ENCODE measurements at regions not wholly inside any gene's neighbourhood (a gene's known extent, or its start where the extent isn't known, plus 50 kb on each side); places are given as distances from the start of the nearest gene placed in this dataset.

DNA sequence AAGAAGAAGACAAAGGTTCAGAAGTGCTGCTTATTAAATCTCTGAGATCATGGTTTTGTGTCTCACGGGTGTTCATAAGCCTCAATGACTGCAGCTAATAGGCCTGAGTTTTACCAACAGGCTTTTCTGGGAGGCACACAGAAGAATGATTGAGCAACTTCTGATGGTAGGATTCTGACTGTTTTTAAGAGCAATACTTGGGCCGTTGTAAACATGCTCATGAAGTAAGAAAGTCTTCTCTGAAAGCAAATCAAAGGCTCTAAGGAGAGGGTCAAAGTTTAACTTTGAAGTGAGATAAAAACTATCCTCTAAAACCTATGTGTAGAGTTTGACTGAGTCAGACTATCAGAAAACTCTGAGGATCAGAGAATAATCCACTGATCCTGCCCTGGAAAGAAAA is 390.9 kb upstream of the DAB2 start:
- Histone ChIP-seq H3K27me3 (ENCODE audit: low read length) (no peaks in the 10 kb centered on the region), H4K20me1 (ENCODE audit: low read length) (no peaks in the 10 kb centered on the region), H3K9ac (ENCODE audit: low read length) (no peak overlapping the region), H3F3A (ENCODE audit: low read length, unreplicated experiment) (no peaks in the 10 kb centered on the region), H3K9me3 (ENCODE audit: low read length) (no peaks in the 10 kb centered on the region), H3K9me2 (replicated peaks; ENCODE audit: low read length) (no peaks in the 10 kb centered on the region), H3K4me2 (ENCODE audit: low read length) (no peak overlapping the region), H3K4me3 (ENCODE audit: low read length) (no peak overlapping the region), H3K4me1 (ENCODE audit: insufficient read depth, low read length) (no peaks in the 10 kb centered on the region), H3K79me2 (ENCODE audit: low read length) (no peaks in the 10 kb centered on the region), H3K36me3 (ENCODE audit: low read depth, low read length) (no peaks in the 10 kb centered on the region), H2AFZ (ENCODE audit: low read length) (no peak overlapping the region), H3K27ac (ENCODE audit: low read length) (no peak overlapping the region)
- TF ChIP-seq EZH2phosphoT487 (IDR thresholded peaks at IDR 0.05; ENCODE audit: borderline replicate concordance, low read length), result no peak
- no peak for TF ChIP-seq CTCF (conservative IDR thresholded peaks at IDR 0.05; ENCODE audit: low read depth, low read length)
- no peak for TF ChIP-seq EZH2 (IDR thresholded peaks at IDR 0.05; ENCODE audit: low read length, unreplicated experiment)
- CTCF ChIA-PET, result no interaction called here
- ATAC-seq (no peak), DNase-seq (no peak)
- intact Hi-C loops (cut with micrococcal nuclease), result no loop called here
- POLR2A ChIA-PET (ENCODE audit: unreplicated experiment), result no interaction called here
- no TSS peak for BruUV-seq (replicated peaks)

GRCh38 chr5:39811381-39811780 is 386.6 kb upstream of the DAB2 start:
- POLR2A ChIA-PET (ENCODE audit: unreplicated experiment), result interaction anchor here (0.7 kb wide), 1 partner anchor 335 kb away, joined by 3 read pairs; no protein-coding TSS in a partner anchor
- no peak for ATAC-seq

More at GRCh38 chr5:39811381-39811780, 386.6 kb upstream of the DAB2 start:
- Histone ChIP-seq H3K9me2 (replicated peaks; ENCODE audit: low read length) (no peaks in the 10 kb centered on the region), H3K9ac (ENCODE audit: low read length) (no peak overlapping the region), H3K4me1 (ENCODE audit: insufficient read depth, low read length) (no peaks in the 10 kb centered on the region), H3K4me2 (ENCODE audit: low read length) (no peak overlapping the region), H3K27me3 (ENCODE audit: low read length) (no peaks in the 10 kb centered on the region), H3K27ac (ENCODE audit: low read length) (no peak overlapping the region), H3K4me3 (ENCODE audit: low read length) (no peak overlapping the region), H3K9me3 (ENCODE audit: low read length) (no peaks in the 10 kb centered on the region), H3F3A (ENCODE audit: low read length, unreplicated experiment) (no peaks in the 10 kb centered on the region), H2AFZ (ENCODE audit: low read length) (no peak overlapping the region), H4K20me1 (ENCODE audit: low read length) (no peaks in the 10 kb centered on the region), H3K79me2 (ENCODE audit: low read length) (no peaks in the 10 kb centered on the region), H3K36me3 (ENCODE audit: low read depth, low read length) (no peaks in the 10 kb centered on the region)
- TF ChIP-seq CTCF (conservative IDR thresholded peaks at IDR 0.05; ENCODE audit: low read depth, low read length) (no peak), EZH2phosphoT487 (IDR thresholded peaks at IDR 0.05; ENCODE audit: borderline replicate concordance, low read length) (no peak), EZH2 (IDR thresholded peaks at IDR 0.05; ENCODE audit: low read length, unreplicated experiment) (no peak)
- CTCF ChIA-PET, result interaction anchor here (0.6 kb wide), 1 partner anchor 935 kb away, joined by 3 read pairs; no protein-coding TSS in a partner anchor
- intact Hi-C loops (cut with micrococcal nuclease), result no loop called here
- DNase-seq, result peak; percentile 23
- BruUV-seq (replicated peaks), result no TSS peak
